Thyroid gland (tissue), 4 donors: ENCODE measurements at regions not wholly inside any gene's neighbourhood (a gene's known extent, or its start where the extent isn't known, plus 50 kb on each side); places are given as distances from the start of the nearest gene placed in this dataset.

Source experiments
- CTCF ChIP-seq, 6 experiments: fragments of 200-600 bp in 3 of 6; fragments of 450-650 bp in 3 of 6; sonication (generic) in 3 of 6; IDR thresholded peaks; one replicate each; pipeline ENCODE4 v1.5.1; 2016 to 2019; ENCODE audit warnings: antibody characterized with exemption in 6 of 6, mild to moderate bottlenecking in 2 of 6, inconsistent platforms in 1 of 6, moderate library complexity in 1 of 6
- POLR2A ChIP-seq, 2 donors: fragments of 450-650 bp; IDR thresholded peaks; one replicate each; pipeline ENCODE4 v1.6.1; 2017; ENCODE audit warnings: antibody characterized with exemption in 2 of 2, mild to moderate bottlenecking in 2 of 2, moderate library complexity in 1 of 2

- TF ChIP-seq POLR2A (IDR thresholded peaks at IDR 0.05) (no peak), CTCF (IDR thresholded peaks at IDR 0.05) (no peak)
Observed at GRCh38 chr18:41870191-41870590, 84.8 kb upstream of the PIK3C3 start.
